IMR-90 (cell line): ENCODE measurements at regions not wholly inside any gene's neighbourhood (a gene's known extent, or its start where the extent isn't known, plus 50 kb on each side); places are given as distances from the start of the nearest gene placed in this dataset.

ENCODE experiments used
- ATAC-seq: fragments of 200-7000 bp; cut with Tn5 transposase; 2 replicates; pipeline ENCODE4 v1.9.1; 2020; ENCODE audit warnings: low read depth, mild to moderate bottlenecking, moderate library complexity
- BruUV-seq: library from RNA; stranded (reverse); fragments of 400-500 nt; replicated peaks from 2 replicates; lab custom pipeline; 2021; lab: Mats Ljungman, UMichigan
- CTCF ChIA-PET: fragments of 300-600 bp; formaldehyde crosslinking; extraction: SDS; loops from one replicate; lab custom pipeline; 2021; ENCODE audit warnings: antibody characterized with exemption; lab: Yijun Ruan, JAX
- POLR2A ChIA-PET: fragments of 300-600 bp; sonication (Branson Sonifier 250); formaldehyde crosslinking; loops from one replicate; lab custom pipeline; 2022; ENCODE audit warnings: antibody characterized with exemption; ENCODE audit not compliant: unreplicated experiment; lab: Charles Lee
- DNase-seq: peaks from one replicate; pipeline ENCODE4 v3.0.0; 2013
- H2AFZ ChIP-seq: replicated peaks from 2 replicates; pipeline ENCODE3; 2013; ENCODE audit warnings: low read length, mild to moderate bottlenecking; ENCODE audit not compliant: poor library complexity
- H2AK5ac ChIP-seq: 2 replicates; pipeline ENCODE4 v1.6.1; 2013; ENCODE audit warnings: low read depth, low read length, inconsistent platforms
- H2AK9ac ChIP-seq: replicated peaks from 2 replicates; pipeline ENCODE3; 2013; ENCODE audit warnings: mild to moderate bottlenecking, low read depth, low read length, moderate library complexity; ENCODE audit not compliant: poor library complexity
- H2BK120ac ChIP-seq: 2 replicates; pipeline ENCODE4 v1.6.1; 2013; ENCODE audit warnings: low read depth, low read length, inconsistent platforms
- H2BK15ac ChIP-seq: 3 replicates; pipeline ENCODE4 v1.6.1; 2013; ENCODE audit warnings: low read depth, low read length, inconsistent platforms
- H2BK20ac ChIP-seq: 2 replicates; pipeline ENCODE4 v1.6.1; 2013; ENCODE audit warnings: low read depth, mild to moderate bottlenecking, inconsistent platforms, low read length, moderate library complexity
- H2BK5ac ChIP-seq: 2 replicates; pipeline ENCODE4 v1.6.1; 2013; ENCODE audit warnings: mild to moderate bottlenecking, low read depth, low read length, inconsistent platforms; ENCODE audit not compliant: poor library complexity, severe bottlenecking
- H3K14ac ChIP-seq: replicated peaks from 2 replicates; pipeline ENCODE4 v1.6.1; 2013; ENCODE audit warnings: low read depth, low read length, inconsistent platforms
- H3K18ac ChIP-seq: 2 replicates; pipeline ENCODE4 v1.6.1; 2013; ENCODE audit warnings: low read depth, low read length, control low read depth
- H3K23ac ChIP-seq: 2 replicates; pipeline ENCODE4 v1.6.1; 2013; ENCODE audit warnings: low read depth, low read length, inconsistent platforms
- H3K27ac ChIP-seq: 2 replicates; pipeline ENCODE4 v1.5.1; 2013; ENCODE audit warnings: mild to moderate bottlenecking, control low read depth, low read length; ENCODE audit not compliant: insufficient read depth
- H3K27me3 ChIP-seq: 2 replicates; pipeline ENCODE4 v1.6.1; 2013; ENCODE audit warnings: low read length; ENCODE audit not compliant: control insufficient read depth, insufficient read depth
- H3K36me3 ChIP-seq: 2 replicates; pipeline ENCODE4 v1.6.1; 2013; ENCODE audit warnings: low read length, mixed read lengths; ENCODE audit not compliant: control insufficient read depth, insufficient read depth
- H3K4ac ChIP-seq: 2 replicates; pipeline ENCODE4 v1.6.1; 2013; ENCODE audit warnings: low read depth, low read length, inconsistent platforms
- H3K4me1 ChIP-seq: 2 replicates; pipeline ENCODE4 v1.6.1; 2013; ENCODE audit warnings: low read length, mixed read lengths; ENCODE audit not compliant: control insufficient read depth, insufficient read depth
- H3K4me2 ChIP-seq: 2 replicates; pipeline ENCODE4 v1.6.1; 2013; ENCODE audit warnings: low read depth, mild to moderate bottlenecking, control low read depth, low read length, moderate library complexity
- H3K4me3 ChIP-seq: 2 replicates; pipeline ENCODE4 v1.5.1; 2013; ENCODE audit warnings: low read depth, mild to moderate bottlenecking, control low read depth, low read length, moderate library complexity; ENCODE audit not compliant: insufficient read depth
- H3K56ac ChIP-seq: 2 replicates; pipeline ENCODE4 v1.6.1; 2013; ENCODE audit warnings: low read length, inconsistent platforms; ENCODE audit not compliant: insufficient read depth; ENCODE audit errors: extremely low read depth
- H3K79me1 ChIP-seq, 2 experiments: 2 replicates each; pipeline ENCODE4 v1.6.1; 2013; ENCODE audit warnings: low read length in 2 of 2, inconsistent platforms in 1 of 2, low read depth in 1 of 2
- H3K9ac ChIP-seq: 2 replicates; pipeline ENCODE4 v1.6.1; 2013; ENCODE audit warnings: low read depth, low read length, control low read depth
- H3K9me1 ChIP-seq: 2 replicates; pipeline ENCODE4 v1.6.1; 2013; ENCODE audit warnings: low read length, inconsistent platforms; ENCODE audit not compliant: insufficient read depth
- H3K9me3 ChIP-seq: 2 replicates; pipeline ENCODE4 v1.6.1; 2013; ENCODE audit warnings: low read length; ENCODE audit not compliant: control insufficient read depth, insufficient read depth
- H4K20me1 ChIP-seq: 2 replicates; pipeline ENCODE4 v1.6.1; 2013; ENCODE audit warnings: low read length, inconsistent platforms; ENCODE audit not compliant: insufficient read depth
- H4K5ac ChIP-seq: 2 replicates; pipeline ENCODE4 v1.6.1; 2013; ENCODE audit warnings: mild to moderate bottlenecking, low read depth, low read length, control low read depth
- H4K8ac ChIP-seq, 2 experiments: 2 replicates each; pipeline ENCODE4 v1.6.1; 2013; ENCODE audit warnings: low read depth in 2 of 2, low read length in 2 of 2, control low read depth in 1 of 2, inconsistent platforms in 1 of 2
- H4K91ac ChIP-seq: 2 replicates; pipeline ENCODE4 v1.6.1; 2013; ENCODE audit warnings: low read depth, low read length, inconsistent platforms; ENCODE audit not compliant: insufficient read depth
- BHLHE40 ChIP-seq: fragments of 150-350 bp; IDR thresholded peaks from 2 replicates; pipeline ENCODE4 v1.6.1; 2016; ENCODE audit warnings: mild to moderate bottlenecking, low read depth, low read length
- CEBPB ChIP-seq: IDR thresholded peaks from 2 replicates; pipeline ENCODE4 v1.6.1; 2012; ENCODE audit warnings: low read depth, low read length, improper control_type of control experiment
- CHD1 ChIP-seq: IDR thresholded peaks from 2 replicates; pipeline ENCODE4 v1.6.1; 2012; ENCODE audit warnings: low read depth, low read length, improper control_type of control experiment
- FOS ChIP-seq: fragments of 150-350 bp; IDR thresholded peaks from 2 replicates; pipeline ENCODE4 v1.6.1; 2016; ENCODE audit warnings: low read depth, low read length
- MAFK ChIP-seq: IDR thresholded peaks from 2 replicates; pipeline ENCODE4 v1.6.1; 2012; ENCODE audit warnings: low read depth, low read length, improper control_type of control experiment
- MXI1 ChIP-seq: IDR thresholded peaks from 2 replicates; pipeline ENCODE4 v1.6.1; 2012; ENCODE audit warnings: low read depth, mild to moderate bottlenecking, low read length, moderate library complexity, borderline replicate concordance
- NFE2L2 ChIP-seq: fragments of 150-350 bp; IDR thresholded peaks from 2 replicates; pipeline ENCODE4 v1.6.1; 2016; ENCODE audit warnings: low read depth, mild to moderate bottlenecking, low read length
- POLR2A ChIP-seq: IDR thresholded peaks from 2 replicates; pipeline ENCODE4 v1.6.1; 2012; ENCODE audit warnings: mild to moderate bottlenecking, low read depth, low read length
- RCOR1 ChIP-seq: IDR thresholded peaks from 2 replicates; pipeline ENCODE4 v1.6.1; 2012; ENCODE audit warnings: mild to moderate bottlenecking, low read length, improper control_type of control experiment; ENCODE audit not compliant: insufficient replicate concordance
- RFX5 ChIP-seq: IDR thresholded peaks from 2 replicates; pipeline ENCODE4 v1.8.0; 2012; ENCODE audit warnings: low read depth, mild to moderate bottlenecking, low read length, moderate library complexity
- USF2 ChIP-seq: fragments of 150-350 bp; IDR thresholded peaks from 2 replicates; pipeline ENCODE4 v1.6.1; 2017; ENCODE audit warnings: mild to moderate bottlenecking, antibody characterized with exemption, low read length, low read depth
- dilution Hi-C: fragments of 300-500 bp; cut with HindIII; formaldehyde crosslinking; loops from one replicate; pipeline ENCODE4 v1.14.3; 2018; ENCODE audit warnings: low sequenced_read_pairs; ENCODE audit not compliant: unreplicated experiment
- in situ Hi-C: fragments of 300-500 bp; cut with MboI; formaldehyde crosslinking; loops from 3 replicates; pipeline ENCODE4 v1.14.3; 2019; ENCODE audit warnings: low sequenced_read_pairs, inconsistent platforms, mixed read lengths
- intact Hi-C: fragments of 100-400 bp; cut with micrococcal nuclease; formaldehyde crosslinking; loops from 2 replicates; pipeline ENCODE4 v1.10.0; 2022
- TF ChIP-seq, protein P1 (sequence below): fragments of 150-350 bp; IDR thresholded peaks from 2 replicates; pipeline ENCODE4 v1.6.1; 2016; ENCODE audit warnings: low read depth, mild to moderate bottlenecking, low read length, moderate library complexity, borderline replicate concordance
- TF ChIP-seq, protein P2 (sequence below): conservative IDR thresholded peaks from 2 replicates; pipeline ENCODE4 v1.5.1; 2012; ENCODE audit warnings: mild to moderate bottlenecking, low read depth, low read length, improper control_type of control experiment

DNA sequence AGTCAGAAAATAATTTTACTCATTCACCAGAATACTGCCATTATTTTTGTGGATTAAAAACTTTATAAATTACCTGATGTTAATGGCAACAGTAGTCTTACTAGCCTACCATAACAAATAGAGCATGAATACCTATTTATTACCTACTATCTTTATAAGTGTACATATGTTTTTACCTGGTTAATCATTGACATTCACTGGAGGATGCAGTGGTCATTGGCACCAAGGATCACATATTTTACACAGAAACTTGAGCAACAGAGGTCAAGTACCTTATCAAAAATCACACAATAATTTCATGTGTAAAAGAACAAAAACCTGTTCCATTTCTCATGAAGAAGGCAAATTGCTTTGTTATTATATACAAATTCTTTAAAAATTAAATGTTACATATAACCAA, 1284.9 kb upstream of the NCAM2 start:
- no TSS peak for BruUV-seq

More for the DNA sequence above, 1284.9 kb upstream of the NCAM2 start:
- Histone ChIP-seq H3K36me3 (no peaks in the 10 kb centered on the region), H3K27me3 (no peaks in the 10 kb centered on the region), H2BK120ac (no peak overlapping the region), H2BK15ac (no peak overlapping the region), H4K5ac (no peak overlapping the region), H3K4me3 (no peak overlapping the region), H3K56ac (no peak overlapping the region), H3K79me1 (no peaks in the 10 kb centered on the region), H3K4me2 (no peak overlapping the region), H4K20me1 (no peaks in the 10 kb centered on the region), H3K27ac (no peak overlapping the region), H4K8ac (no peak overlapping the region), H2AK5ac (no peak overlapping the region), H2BK5ac (no peak overlapping the region), H3K14ac (no peak overlapping the region), H3K4me1 (no peaks in the 10 kb centered on the region), H2AFZ (no peak overlapping the region), H3K9me3 (no peaks in the 10 kb centered on the region; the same call in 1 of the 2 replicates), H3K18ac (no peak overlapping the region), H3K9me1 (no peaks in the 10 kb centered on the region), H2BK20ac (no peak overlapping the region), H3K4ac (no peak overlapping the region), H3K23ac (no peak overlapping the region), H3K9ac (no peak overlapping the region), H2AK9ac (no peak overlapping the region), H4K91ac (no peak overlapping the region)
- ATAC-seq = no peak
- no peak for DNase-seq
- TF ChIP-seq POLR2A (no peak), USF2 (no peak), BHLHE40 (no peak), RCOR1 (no peak), MAFK (no peak), NFE2L2 (no peak), MXI1 (no peak), FOS (no peak), RFX5 (no peak), CEBPB (no peak), CHD1 (no peak)
- TF ChIP-seq, protein P1, sequence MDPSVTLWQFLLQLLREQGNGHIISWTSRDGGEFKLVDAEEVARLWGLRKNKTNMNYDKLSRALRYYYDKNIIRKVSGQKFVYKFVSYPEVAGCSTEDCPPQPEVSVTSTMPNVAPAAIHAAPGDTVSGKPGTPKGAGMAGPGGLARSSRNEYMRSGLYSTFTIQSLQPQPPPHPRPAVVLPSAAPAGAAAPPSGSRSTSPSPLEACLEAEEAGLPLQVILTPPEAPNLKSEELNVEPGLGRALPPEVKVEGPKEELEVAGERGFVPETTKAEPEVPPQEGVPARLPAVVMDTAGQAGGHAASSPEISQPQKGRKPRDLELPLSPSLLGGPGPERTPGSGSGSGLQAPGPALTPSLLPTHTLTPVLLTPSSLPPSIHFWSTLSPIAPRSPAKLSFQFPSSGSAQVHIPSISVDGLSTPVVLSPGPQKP = no peak
- TF ChIP-seq, protein P2, sequence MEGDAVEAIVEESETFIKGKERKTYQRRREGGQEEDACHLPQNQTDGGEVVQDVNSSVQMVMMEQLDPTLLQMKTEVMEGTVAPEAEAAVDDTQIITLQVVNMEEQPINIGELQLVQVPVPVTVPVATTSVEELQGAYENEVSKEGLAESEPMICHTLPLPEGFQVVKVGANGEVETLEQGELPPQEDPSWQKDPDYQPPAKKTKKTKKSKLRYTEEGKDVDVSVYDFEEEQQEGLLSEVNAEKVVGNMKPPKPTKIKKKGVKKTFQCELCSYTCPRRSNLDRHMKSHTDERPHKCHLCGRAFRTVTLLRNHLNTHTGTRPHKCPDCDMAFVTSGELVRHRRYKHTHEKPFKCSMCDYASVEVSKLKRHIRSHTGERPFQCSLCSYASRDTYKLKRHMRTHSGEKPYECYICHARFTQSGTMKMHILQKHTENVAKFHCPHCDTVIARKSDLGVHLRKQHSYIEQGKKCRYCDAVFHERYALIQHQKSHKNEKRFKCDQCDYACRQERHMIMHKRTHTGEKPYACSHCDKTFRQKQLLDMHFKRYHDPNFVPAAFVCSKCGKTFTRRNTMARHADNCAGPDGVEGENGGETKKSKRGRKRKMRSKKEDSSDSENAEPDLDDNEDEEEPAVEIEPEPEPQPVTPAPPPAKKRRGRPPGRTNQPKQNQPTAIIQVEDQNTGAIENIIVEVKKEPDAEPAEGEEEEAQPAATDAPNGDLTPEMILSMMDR = no peak
- intact Hi-C loops = no loop called here
- ChIA-PET CTCF (no interaction called here), POLR2A (no interaction called here)
- in situ Hi-C loops = no loop called here
- dilution Hi-C loops = no loop called here
